ENCODE measurements at regions not wholly inside any gene's neighbourhood (a gene's known extent, or its start where the extent isn't known, plus 50 kb on each side); places are given as distances from the start of the nearest gene placed in this dataset.

DNA sequence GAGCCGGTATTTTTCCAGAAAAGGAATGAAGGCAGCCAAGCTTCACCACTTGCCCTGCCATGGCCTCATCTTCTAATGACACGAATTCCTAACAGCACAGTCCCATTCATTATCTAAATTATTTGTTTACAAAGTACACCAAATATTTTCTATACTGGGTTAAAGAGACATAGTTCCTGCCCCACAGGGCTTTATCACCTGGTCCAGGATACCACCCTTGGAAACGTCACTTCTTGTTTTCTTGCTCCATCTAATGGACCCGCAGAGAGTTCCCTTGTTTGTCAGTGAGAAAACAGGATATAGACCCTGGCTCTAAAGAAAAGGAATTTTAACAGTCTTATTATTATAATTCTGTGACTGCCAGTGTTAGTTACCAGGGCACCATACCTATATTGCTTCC, 1165.4 kb downstream of the GATA3 start:
- Histone ChIP-seq H3K4me1 (ENCODE audit: insufficient read depth, low read length) (no peaks in the 10 kb centered on the region), H3K4me3 (ENCODE audit: low read length) (no peak overlapping the region), H3K27me3 (ENCODE audit: insufficient read depth, low read length) (no peaks in the 10 kb centered on the region), H3K9me3 (ENCODE audit: low read depth, low read length) (no peaks in the 10 kb centered on the region)

DNA sequence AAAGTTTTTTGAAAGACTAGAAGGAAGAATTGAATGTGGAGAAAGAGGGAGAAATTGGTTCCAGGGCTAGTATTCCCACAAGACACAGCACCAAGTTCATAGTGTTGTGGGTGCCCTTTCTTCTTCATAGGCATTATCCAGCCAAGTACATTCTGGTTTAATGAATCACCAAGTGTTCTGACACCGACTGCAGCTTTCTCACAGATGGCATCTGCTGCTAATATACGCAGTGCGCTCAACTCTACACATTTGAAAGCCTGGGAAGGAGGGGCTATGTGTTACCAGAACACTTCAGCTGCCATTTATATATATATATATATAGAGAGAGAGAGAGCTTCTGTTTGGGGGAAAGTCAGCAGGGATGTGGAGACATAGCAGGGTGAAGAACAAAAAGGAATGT, 1168.4 kb downstream of the GATA3 start:
- H3K4me3 ChIP-seq (ENCODE audit: low read length): no peak overlapping the region

DNA sequence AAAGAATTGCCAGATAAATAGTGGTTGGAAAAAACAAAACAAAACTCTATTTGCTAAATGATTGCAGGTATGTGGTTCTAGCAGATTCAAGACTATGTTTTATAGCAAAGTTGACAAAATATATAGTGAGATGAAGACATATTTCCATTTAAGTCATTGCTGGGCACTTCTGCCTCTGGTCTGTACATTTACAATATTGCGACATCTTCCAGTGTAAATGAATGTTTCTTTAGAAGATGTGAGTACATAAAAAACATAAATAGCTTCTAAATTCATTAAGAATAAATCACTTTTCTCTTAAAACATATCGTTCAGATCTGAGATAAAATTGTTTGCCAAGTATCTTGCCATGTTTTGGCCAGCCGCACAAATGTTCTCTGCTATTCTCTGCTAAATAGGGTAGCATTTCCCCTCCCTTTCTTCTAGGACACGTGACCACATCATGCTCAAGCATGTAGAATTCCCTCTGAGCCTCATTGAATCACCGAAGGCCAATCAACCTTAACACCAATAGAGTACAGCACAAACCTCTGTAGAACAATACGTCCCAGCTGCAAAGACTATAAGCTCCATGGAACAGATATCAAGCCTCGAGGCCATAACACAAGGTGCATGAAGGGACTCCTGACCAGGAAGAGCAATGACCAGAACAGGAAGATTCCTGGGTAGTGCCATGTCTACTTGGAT, 1173.3 kb downstream of the GATA3 start:
- no peaks in the 10 kb centered on the region for H3K4me1 ChIP-seq (ENCODE audit: insufficient read depth, low read length)

More for the DNA sequence above, 1168.4 kb downstream of the GATA3 start:
- Histone ChIP-seq H3K27me3 (ENCODE audit: insufficient read depth, low read length) (no peaks in the 10 kb centered on the region), H3K9me3 (ENCODE audit: low read depth, low read length) (no peaks in the 10 kb centered on the region), H3K4me1 (ENCODE audit: insufficient read depth, low read length) (no peaks in the 10 kb centered on the region)

DNA sequence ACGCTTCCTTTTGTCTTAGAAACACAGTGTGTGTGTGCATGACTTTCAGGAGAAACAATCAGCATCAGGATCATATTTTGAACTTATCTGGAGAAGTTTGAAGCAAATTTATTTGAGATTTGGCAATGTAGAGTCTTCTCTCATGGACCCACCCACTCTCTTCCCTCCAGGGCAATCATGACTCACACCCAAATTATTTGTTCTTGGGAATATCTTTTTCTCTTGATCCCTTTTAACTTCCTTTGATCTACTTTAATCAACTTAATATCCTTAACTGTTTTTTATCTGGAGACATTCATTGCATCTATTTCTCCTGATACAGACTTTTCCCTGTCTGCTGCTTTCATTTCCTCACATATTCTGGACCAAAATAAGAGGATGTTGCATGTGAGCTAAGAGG, 1174.3 kb downstream of the GATA3 start:
- Histone ChIP-seq H3K4me3 (ENCODE audit: low read length) (no peak overlapping the region), H3K27me3 (ENCODE audit: insufficient read depth, low read length) (peaks cover 10% of the 10 kb centered on the region), H3K4me1 (ENCODE audit: insufficient read depth, low read length) (no peaks in the 10 kb centered on the region), H3K9me3 (ENCODE audit: low read depth, low read length) (no peaks in the 10 kb centered on the region)

More for the DNA sequence above, 1173.3 kb downstream of the GATA3 start:
- no peaks in the 10 kb centered on the region for H3K9me3 ChIP-seq (ENCODE audit: low read depth, low read length)
- peaks cover 10% of the 10 kb centered on the region for H3K27me3 ChIP-seq (ENCODE audit: insufficient read depth, low read length)
- no peak overlapping the region for H3K4me3 ChIP-seq (ENCODE audit: low read length)

DNA sequence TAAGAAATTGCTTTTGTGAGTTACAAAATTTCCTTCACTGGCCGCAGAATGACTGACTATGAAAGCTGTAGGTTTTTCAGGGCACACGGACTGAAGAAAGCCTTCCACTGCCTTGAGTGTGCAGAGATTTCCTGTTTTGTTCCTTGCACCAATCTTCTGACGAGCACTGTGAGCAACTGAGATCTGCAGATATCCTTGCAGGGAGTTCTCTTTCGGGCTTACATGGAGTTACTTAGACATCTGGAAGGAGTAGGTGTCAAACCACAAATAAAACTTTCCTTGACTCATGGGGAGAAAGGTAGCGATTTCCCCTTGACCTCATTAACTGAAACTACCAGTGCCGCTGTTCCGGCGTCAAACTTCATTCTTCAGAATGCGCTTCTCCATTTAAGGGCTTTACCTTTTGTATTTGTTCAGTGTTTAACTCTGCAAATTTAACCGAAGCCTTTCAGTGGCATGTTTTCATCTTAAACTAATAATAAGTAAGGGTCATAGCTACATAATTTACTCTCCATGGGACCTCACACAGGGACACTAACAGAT, 1175.3 kb downstream of the GATA3 start:
- no peaks in the 10 kb centered on the region for H3K4me1 ChIP-seq (ENCODE audit: insufficient read depth, low read length)
- peaks cover 10% of the 10 kb centered on the region for H3K27me3 ChIP-seq (ENCODE audit: insufficient read depth, low read length)
- H3K4me3 ChIP-seq (ENCODE audit: low read length): no peak overlapping the region
- no peaks in the 10 kb centered on the region for H3K9me3 ChIP-seq (ENCODE audit: low read depth, low read length)

DNA sequence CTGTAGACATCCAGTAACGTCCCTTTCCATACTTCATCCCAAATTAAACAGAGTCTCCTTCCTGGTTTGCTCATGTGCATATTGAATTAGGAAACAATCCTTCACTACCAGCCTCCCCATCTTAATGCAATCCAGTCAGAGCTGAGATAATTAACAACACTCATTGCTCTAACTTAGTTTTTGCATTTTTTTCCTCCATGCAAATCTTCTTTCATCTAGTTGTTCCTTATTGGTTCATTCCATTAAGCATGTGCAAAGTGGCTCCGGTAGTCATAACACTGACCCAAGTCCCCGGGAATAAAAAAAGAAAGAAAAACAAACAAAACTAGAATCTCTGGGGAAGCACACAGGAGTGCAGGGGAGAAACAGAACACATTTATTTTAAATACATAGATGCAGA, 1176.1 kb downstream of the GATA3 start:
- no peak overlapping the region for H3K4me3 ChIP-seq (ENCODE audit: low read length)
- no peaks in the 10 kb centered on the region for H3K9me3 ChIP-seq (ENCODE audit: low read depth, low read length)
- no peaks in the 10 kb centered on the region for H3K4me1 ChIP-seq (ENCODE audit: insufficient read depth, low read length)
- H3K27me3 ChIP-seq (ENCODE audit: insufficient read depth, low read length): peaks cover 10% of the 10 kb centered on the region

DNA sequence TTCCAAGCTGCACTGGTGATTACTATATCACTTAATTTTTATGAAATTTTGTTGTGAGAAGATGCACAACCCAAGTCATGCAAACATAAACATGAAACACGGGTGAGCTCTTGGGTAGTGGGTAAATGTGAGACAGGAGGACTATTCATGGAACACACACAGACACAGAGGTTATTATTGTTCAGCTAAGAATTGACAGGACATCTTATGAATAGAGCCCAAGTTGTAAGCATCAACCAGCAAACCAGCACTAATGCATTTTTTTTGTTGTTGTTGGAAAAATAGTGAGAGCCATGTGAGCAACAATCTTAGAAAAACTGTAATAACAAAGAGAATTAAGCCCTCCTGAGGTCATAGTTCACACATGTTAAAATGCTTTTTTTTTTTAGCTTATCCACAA, 1179.7 kb downstream of the GATA3 start:
- Histone ChIP-seq H3K27me3 (ENCODE audit: insufficient read depth, low read length) (peaks cover 6% of the 10 kb centered on the region), H3K4me1 (ENCODE audit: insufficient read depth, low read length) (no peaks in the 10 kb centered on the region), H3K9me3 (ENCODE audit: low read depth, low read length) (no peaks in the 10 kb centered on the region), H3K4me3 (ENCODE audit: low read length) (no peak overlapping the region)

DNA sequence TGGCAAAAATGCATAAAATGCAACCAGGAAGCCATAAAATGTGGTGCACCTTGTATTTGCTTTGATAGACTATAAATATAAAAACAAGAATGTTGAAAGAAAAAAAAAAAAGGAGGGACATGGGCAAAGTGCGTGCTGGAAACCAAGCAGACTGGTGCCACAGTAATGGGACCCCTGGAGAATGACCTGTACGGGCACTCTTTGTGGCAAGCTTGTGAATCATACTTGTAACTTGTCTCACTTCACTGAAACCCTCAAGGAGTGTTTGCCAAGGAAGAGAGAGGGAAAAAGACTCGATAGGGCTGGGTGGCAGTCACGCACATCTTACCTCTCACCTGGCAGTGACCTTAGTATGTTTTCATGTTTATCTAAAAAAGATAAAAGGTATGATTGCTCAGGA, 1183.6 kb downstream of the GATA3 start:
- H3K9me3 ChIP-seq (ENCODE audit: low read depth, low read length): no peaks in the 10 kb centered on the region
- H3K4me3 ChIP-seq (ENCODE audit: low read length): no peak overlapping the region
- no peaks in the 10 kb centered on the region for H3K27me3 ChIP-seq (ENCODE audit: insufficient read depth, low read length)
- H3K4me1 ChIP-seq (ENCODE audit: insufficient read depth, low read length): no peaks in the 10 kb centered on the region

DNA sequence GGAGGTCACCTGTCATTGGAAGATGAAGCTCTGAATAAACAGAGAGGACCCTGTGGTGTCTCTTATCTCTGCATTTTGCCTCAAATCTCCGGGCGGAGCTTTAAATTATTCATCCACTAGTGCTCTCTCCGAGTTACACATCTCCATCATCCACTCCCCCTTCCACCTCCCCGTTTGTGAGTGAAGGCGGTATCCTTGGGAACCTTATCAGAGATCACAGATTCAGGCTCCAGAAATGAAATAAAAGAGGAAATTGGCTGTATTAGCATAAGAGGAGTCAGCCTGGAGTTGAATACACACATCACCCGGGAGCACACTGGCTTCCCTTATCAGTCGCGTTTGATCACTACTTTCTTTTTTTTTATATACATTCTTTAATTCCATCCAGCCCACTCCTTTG, 1184.8 kb downstream of the GATA3 start:
- Histone ChIP-seq H3K27me3 (ENCODE audit: insufficient read depth, low read length) (peaks cover 6% of the 10 kb centered on the region), H3K4me1 (ENCODE audit: insufficient read depth, low read length) (no peaks in the 10 kb centered on the region), H3K4me3 (ENCODE audit: low read length) (no peak overlapping the region), H3K9me3 (ENCODE audit: low read depth, low read length) (no peaks in the 10 kb centered on the region)

DNA sequence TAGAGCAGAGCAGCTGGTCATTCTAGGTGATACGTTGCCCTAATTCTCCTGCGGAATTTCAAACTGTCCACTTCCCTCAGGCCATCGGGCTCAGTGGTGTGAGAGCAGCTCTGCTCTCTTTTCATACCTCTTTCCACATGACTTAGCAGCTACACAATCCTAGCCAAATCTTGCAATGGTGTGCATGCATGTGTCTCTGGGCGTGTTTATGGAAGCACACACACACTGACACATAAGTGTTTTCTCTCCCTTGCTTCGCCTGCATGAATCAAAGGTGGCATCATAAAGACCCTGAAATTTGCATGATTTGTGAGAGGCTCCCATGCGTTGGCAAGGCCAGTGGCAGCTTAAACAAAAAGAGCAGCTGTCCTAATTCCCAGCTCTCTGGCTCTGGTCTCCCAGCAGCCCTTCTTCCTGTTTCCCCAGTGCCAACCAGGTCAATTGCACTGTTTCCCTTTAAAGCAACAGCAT, 1189.5 kb downstream of the GATA3 start:
- Histone ChIP-seq H3K9me3 (ENCODE audit: low read depth, low read length) (no peaks in the 10 kb centered on the region), H3K27me3 (ENCODE audit: insufficient read depth, low read length) (peaks cover 15% of the 10 kb centered on the region), H3K4me3 (ENCODE audit: low read length) (no peak overlapping the region), H3K4me1 (ENCODE audit: insufficient read depth, low read length) (no peaks in the 10 kb centered on the region)

DNA sequence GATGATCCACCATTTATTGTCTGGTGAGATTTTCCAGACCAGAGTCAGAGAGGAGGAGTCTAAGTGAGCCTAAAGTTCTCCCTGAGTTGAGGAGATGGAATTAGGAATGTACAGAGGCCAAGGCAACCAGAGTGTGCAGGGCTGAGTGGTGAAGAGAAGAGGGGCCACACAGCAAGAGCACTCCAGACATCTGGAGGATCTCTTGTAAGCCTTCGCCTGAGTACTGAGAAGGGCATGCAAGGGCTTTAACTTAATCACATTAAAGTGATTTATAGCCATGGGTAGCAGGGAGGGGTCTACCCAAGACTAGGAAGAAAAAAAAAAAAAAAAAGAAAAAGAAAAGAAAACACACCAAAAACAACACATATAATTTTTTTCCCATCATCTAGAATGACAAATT, 1190.4 kb downstream of the GATA3 start:
- Histone ChIP-seq H3K9me3 (ENCODE audit: low read depth, low read length) (no peaks in the 10 kb centered on the region), H3K4me1 (ENCODE audit: insufficient read depth, low read length) (no peaks in the 10 kb centered on the region), H3K27me3 (ENCODE audit: insufficient read depth, low read length) (peaks cover 15% of the 10 kb centered on the region), H3K4me3 (ENCODE audit: low read length) (no peak overlapping the region)

DNA sequence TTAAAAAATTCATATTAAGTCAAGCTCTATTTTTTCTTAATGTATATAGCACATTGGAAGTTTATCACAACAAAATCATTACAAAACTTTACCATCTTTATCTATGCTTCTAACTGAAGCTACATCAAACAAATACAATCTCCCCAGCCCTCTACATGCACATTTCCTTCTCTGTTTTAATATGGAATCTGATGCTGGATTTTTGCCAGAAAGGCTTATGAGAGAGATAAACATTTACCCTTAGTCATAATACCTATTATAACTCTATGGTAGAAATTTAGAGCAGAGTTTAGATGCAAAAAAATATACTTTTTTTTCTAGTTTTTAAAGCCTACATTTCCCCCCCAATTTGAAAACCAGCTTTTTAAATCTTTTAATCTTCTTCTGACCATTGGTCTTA, 1198.6 kb downstream of the GATA3 start:
- no peaks in the 10 kb centered on the region for H3K27me3 ChIP-seq (ENCODE audit: insufficient read depth, low read length)
- H3K4me1 ChIP-seq (ENCODE audit: insufficient read depth, low read length): no peaks in the 10 kb centered on the region
- H3K9me3 ChIP-seq (ENCODE audit: low read depth, low read length): no peaks in the 10 kb centered on the region
- H3K4me3 ChIP-seq (ENCODE audit: low read length): no peak overlapping the region

DNA sequence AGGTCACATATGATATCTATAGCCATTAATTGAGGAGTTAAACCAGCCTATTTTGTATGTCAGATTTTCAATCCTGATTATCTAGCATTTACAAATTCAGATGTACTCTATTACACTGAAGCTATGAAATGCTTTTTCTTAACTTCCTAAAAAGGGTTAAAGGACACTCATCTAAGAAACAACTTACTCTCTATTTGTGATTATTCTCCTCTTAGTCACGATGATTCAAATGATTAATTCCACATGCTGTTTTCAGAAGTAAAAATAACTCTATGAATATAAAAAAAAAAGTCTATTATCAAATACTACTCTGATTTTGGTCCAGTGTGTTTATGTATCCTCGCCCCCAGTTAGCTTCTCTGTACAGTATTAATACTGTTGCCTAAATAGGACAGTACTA, 1199.9 kb downstream of the GATA3 start:
- H3K9me3 ChIP-seq (ENCODE audit: low read depth, low read length): no peaks in the 10 kb centered on the region

DNA sequence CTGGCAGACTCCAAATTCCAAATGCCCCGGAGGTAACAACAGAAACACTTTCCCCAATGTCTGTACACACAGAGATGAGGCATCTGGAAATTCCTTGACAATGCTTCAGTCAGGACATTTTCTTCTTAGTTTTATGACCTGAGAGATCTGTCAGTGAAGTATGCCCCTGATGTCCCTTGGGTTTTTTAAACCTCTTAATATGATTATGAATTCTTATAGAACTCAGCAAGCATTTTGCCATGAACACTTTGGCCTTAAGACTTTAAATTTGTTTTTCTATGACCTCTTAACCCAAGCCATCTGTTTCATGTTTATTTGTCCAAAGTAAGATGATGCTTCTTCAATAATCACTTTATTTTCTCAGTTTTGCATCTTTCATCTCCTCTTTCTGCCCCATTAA, 1206.2 kb downstream of the GATA3 start:
- H3K9me3 ChIP-seq (ENCODE audit: low read depth, low read length): no peaks in the 10 kb centered on the region
- H3K4me3 ChIP-seq (ENCODE audit: low read length): no peak overlapping the region
- H3K4me1 ChIP-seq (ENCODE audit: insufficient read depth, low read length): no peaks in the 10 kb centered on the region
- H3K27me3 ChIP-seq (ENCODE audit: insufficient read depth, low read length): no peaks in the 10 kb centered on the region

More for the DNA sequence above, 1199.9 kb downstream of the GATA3 start:
- no peak overlapping the region for H3K4me3 ChIP-seq (ENCODE audit: low read length)
- H3K4me1 ChIP-seq (ENCODE audit: insufficient read depth, low read length): no peaks in the 10 kb centered on the region
- no peaks in the 10 kb centered on the region for H3K27me3 ChIP-seq (ENCODE audit: insufficient read depth, low read length)

DNA sequence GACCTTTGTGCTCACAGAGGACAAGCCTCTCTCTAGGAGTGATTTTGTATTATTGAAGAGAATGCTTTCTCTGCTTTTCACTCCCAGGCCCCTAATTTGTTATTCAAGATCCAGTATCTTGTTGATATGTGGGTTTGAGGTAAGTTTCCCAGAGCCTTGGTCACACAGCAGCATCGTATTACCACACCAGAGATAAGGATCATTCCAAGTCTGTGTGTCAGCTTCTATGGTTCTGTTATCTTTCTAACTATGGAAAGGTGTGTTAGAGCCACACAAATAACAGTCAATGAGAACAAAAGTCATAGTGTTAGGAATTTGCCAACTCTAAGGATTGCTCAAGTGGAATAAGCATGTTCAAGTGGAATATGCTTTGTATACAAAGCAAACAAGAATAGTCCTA, 1208.3 kb downstream of the GATA3 start:
- Histone ChIP-seq H3K27me3 (ENCODE audit: insufficient read depth, low read length) (no peaks in the 10 kb centered on the region), H3K9me3 (ENCODE audit: low read depth, low read length) (no peaks in the 10 kb centered on the region), H3K4me3 (ENCODE audit: low read length) (no peak overlapping the region), H3K4me1 (ENCODE audit: insufficient read depth, low read length) (no peaks in the 10 kb centered on the region)

DNA sequence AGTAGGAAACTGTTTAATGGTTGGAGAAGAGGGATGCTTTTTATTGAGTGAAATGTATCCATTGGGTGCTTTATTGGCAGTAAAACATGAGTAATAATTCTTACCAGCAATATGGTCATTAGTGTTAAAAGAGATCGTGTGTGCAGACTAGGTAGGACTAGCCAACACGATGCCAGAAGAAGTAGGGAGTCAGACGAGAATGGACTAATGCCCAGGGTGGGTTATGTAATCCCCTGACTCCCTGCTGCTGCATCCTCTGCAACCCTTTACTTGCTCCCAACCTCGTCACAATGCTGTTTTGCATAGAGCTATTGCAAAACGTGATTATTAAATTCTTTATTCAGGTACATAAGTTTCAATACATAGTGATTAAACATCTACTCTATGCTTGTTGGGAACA, 1213.7 kb downstream of the GATA3 start:
- no peak overlapping the region for H3K4me3 ChIP-seq (ENCODE audit: low read length)
- H3K27me3 ChIP-seq (ENCODE audit: insufficient read depth, low read length): peaks cover 3% of the 10 kb centered on the region
- no peaks in the 10 kb centered on the region for H3K4me1 ChIP-seq (ENCODE audit: insufficient read depth, low read length)
- H3K9me3 ChIP-seq (ENCODE audit: low read depth, low read length): no peaks in the 10 kb centered on the region

Measured in mononuclear cell (primary cell).